OCI-LY1 (cell line): ENCODE measurements at regions not wholly inside any gene's neighbourhood (a gene's known extent, or its start where the extent isn't known, plus 50 kb on each side); places are given as distances from the start of the nearest gene placed in this dataset.

Experiments used
- H2AFZ ChIP-seq: fragments of 200-600 bp; sonication (generic), shearing (Covaris generic); 2 replicates; pipeline ENCODE4 v1.6.0; 2014; ENCODE audit warnings: antibody characterized with exemption, mild to moderate bottlenecking, low read length
- H3F3A ChIP-seq: fragments of 200-600 bp; sonication (generic), shearing (Covaris generic); 2 replicates; pipeline ENCODE4 v1.6.0; 2014; ENCODE audit warnings: mild to moderate bottlenecking, antibody characterized with exemption, low read length, moderate library complexity; ENCODE audit not compliant: insufficient read depth
- H3K27ac ChIP-seq: fragments of 200-600 bp; sonication (generic); 2 replicates; pipeline ENCODE4 v1.5.1; 2014; ENCODE audit warnings: low read length, mixed run types, mild to moderate bottlenecking, low read depth; ENCODE audit not compliant: poor library complexity, severe bottlenecking
- H3K27me3 ChIP-seq: fragments of 200-600 bp; sonication (generic); 2 replicates; pipeline ENCODE4 v1.6.0; 2014; ENCODE audit warnings: antibody characterized with exemption, mild to moderate bottlenecking, low read length, moderate library complexity; ENCODE audit not compliant: insufficient read depth
- H3K36me3 ChIP-seq: fragments of 200-600 bp; sonication (generic); 2 replicates; pipeline ENCODE4 v1.6.1; 2014; ENCODE audit warnings: mild to moderate bottlenecking, antibody characterized with exemption, low read length, moderate library complexity, mixed read lengths; ENCODE audit not compliant: insufficient read depth
- H3K4me1 ChIP-seq: fragments of 200-600 bp; sonication (generic); 2 replicates; pipeline ENCODE4 v1.5.1; 2014; ENCODE audit warnings: mild to moderate bottlenecking, low read length, moderate library complexity; ENCODE audit not compliant: insufficient read depth, severe bottlenecking
- H3K4me2 ChIP-seq: fragments of 200-600 bp; sonication (generic), shearing (Covaris generic); 2 replicates; pipeline ENCODE4 v1.6.1; 2014; ENCODE audit warnings: low read length
- H3K4me3 ChIP-seq: fragments of 200-600 bp; sonication (generic); 2 replicates; pipeline ENCODE4 v1.5.1; 2014; ENCODE audit warnings: low read length, low read depth, mild to moderate bottlenecking, mixed read lengths; ENCODE audit not compliant: poor library complexity, severe bottlenecking
- H3K79me2 ChIP-seq: fragments of 200-600 bp; shearing (Covaris generic); 2 replicates; pipeline ENCODE4 v1.6.1; 2016; ENCODE audit warnings: mixed run types, low read length, mixed read lengths; ENCODE audit not compliant: insufficient read depth
- H3K9ac ChIP-seq: fragments of 200-600 bp; sonication (generic), shearing (Covaris generic); 2 replicates; pipeline ENCODE4 v1.6.1; 2014; ENCODE audit warnings: mild to moderate bottlenecking, low read length, mixed read lengths
- H3K9me2 ChIP-seq: fragments of 200-600 bp; sonication (generic), shearing (Covaris generic); 2 replicates; pipeline ENCODE4 v1.6.1; 2014; ENCODE audit warnings: low read depth, mild to moderate bottlenecking, low read length, mixed read lengths
- H3K9me3 ChIP-seq: fragments of 200-600 bp; shearing (Covaris generic); 2 replicates; pipeline ENCODE4 v1.6.1; 2014; ENCODE audit warnings: low read length, mixed read lengths
- H4K20me1 ChIP-seq: fragments of 200-600 bp; sonication (generic), shearing (Covaris generic); 2 replicates; pipeline ENCODE4 v1.6.0; 2016; ENCODE audit warnings: mild to moderate bottlenecking, low read length; ENCODE audit not compliant: insufficient read depth
- EZH2 ChIP-seq: fragments of 200-600 bp; sonication (generic), shearing (Covaris generic); IDR thresholded peaks from 2 replicates; pipeline ENCODE4 v1.8.0; 2017; ENCODE audit warnings: borderline replicate concordance, mixed run types, mild to moderate bottlenecking, antibody characterized with exemption, low read length, moderate library complexity, mixed read lengths
- TF ChIP-seq, protein P1 (sequence below): fragments of 200-600 bp; sonication (generic), shearing (Covaris generic); IDR thresholded peaks from 2 replicates; pipeline ENCODE4 v1.5.1; 2017; ENCODE audit warnings: mild to moderate bottlenecking, antibody characterized with exemption, low read length, moderate library complexity, mixed read lengths

DNA sequence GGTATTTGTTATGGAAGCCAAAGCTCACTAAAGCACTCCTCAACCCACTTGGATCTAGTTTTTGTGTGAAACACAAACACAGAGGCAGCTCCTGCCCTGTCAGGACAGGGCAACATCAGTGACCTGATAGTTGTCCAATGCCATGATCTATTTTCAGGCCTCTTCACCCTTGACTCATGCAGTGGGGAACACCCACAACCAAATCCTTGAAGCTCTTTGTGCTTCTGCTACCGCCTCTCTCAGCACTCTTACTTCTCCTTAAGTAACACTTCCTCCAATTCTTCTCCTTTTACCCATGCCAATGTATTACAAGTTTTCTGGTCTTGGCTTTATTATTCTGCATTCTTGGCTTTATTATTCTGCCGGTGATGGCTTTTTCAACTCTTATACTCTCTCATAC lies 425.3 kb downstream of the INHBA start:
- Histone ChIP-seq H3K36me3 (no peaks in the 10 kb centered on the region), H3K27me3 (0 out of 2 replicates have a peak, but pooled peaks cover 2% of the 10 kb centered on the region), H3K9ac (no peak overlapping the region), H3K27ac (no peak overlapping the region), H3K9me3 (no peaks in the 10 kb centered on the region), H3K9me2 (no peaks in the 10 kb centered on the region), H4K20me1 (no peaks in the 10 kb centered on the region), H3K4me3 (no peak overlapping the region), H2AFZ (no peak overlapping the region), H3K4me2 (no peak overlapping the region), H3K4me1 (no peaks in the 10 kb centered on the region), H3K79me2 (no peaks in the 10 kb centered on the region), H3F3A (no peaks in the 10 kb centered on the region)
- TF ChIP-seq, protein P1, sequence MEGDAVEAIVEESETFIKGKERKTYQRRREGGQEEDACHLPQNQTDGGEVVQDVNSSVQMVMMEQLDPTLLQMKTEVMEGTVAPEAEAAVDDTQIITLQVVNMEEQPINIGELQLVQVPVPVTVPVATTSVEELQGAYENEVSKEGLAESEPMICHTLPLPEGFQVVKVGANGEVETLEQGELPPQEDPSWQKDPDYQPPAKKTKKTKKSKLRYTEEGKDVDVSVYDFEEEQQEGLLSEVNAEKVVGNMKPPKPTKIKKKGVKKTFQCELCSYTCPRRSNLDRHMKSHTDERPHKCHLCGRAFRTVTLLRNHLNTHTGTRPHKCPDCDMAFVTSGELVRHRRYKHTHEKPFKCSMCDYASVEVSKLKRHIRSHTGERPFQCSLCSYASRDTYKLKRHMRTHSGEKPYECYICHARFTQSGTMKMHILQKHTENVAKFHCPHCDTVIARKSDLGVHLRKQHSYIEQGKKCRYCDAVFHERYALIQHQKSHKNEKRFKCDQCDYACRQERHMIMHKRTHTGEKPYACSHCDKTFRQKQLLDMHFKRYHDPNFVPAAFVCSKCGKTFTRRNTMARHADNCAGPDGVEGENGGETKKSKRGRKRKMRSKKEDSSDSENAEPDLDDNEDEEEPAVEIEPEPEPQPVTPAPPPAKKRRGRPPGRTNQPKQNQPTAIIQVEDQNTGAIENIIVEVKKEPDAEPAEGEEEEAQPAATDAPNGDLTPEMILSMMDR, result no peak
- TF ChIP-seq EZH2, result no peak

DNA sequence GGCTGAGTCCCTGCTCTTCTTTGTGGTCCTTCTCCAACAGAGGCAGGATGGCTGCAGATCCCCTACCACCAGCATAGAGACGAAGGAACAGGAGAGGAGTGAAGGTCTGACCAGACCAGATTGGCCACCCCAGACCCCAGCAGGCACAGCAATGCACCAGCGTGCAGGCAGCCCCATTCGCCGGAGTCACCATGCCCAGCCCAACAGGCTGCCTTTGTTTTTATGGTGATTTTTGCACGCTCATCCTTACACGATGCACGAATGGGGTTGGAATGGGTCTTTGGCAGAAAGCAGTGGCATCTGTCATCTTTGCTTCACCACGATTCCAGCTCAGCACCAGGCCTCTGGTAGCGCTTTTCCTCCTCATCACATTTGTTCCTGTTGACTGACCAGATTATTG lies 427.6 kb downstream of the INHBA start:
- no peaks in the 10 kb centered on the region for H3K4me1 ChIP-seq
- H3K36me3 ChIP-seq, result no peaks in the 10 kb centered on the region
- H3K4me3 ChIP-seq, result no peak overlapping the region
- H4K20me1 ChIP-seq, result no peaks in the 10 kb centered on the region
- no peak overlapping the region for H2AFZ ChIP-seq
- no peak overlapping the region for H3K9ac ChIP-seq
- no peaks in the 10 kb centered on the region for H3K9me2 ChIP-seq
- no peak overlapping the region for H3K4me2 ChIP-seq
- no peaks in the 10 kb centered on the region for H3K79me2 ChIP-seq
- no peak overlapping the region for H3K27ac ChIP-seq
- 0 out of 2 replicates have a peak, but pooled peaks cover 4% of the 10 kb centered on the region for H3K27me3 ChIP-seq
- H3K9me3 ChIP-seq, result no peaks in the 10 kb centered on the region
- TF ChIP-seq EZH2, result no peak
- TF ChIP-seq, protein P1, result no peak
- no peaks in the 10 kb centered on the region for H3F3A ChIP-seq

DNA sequence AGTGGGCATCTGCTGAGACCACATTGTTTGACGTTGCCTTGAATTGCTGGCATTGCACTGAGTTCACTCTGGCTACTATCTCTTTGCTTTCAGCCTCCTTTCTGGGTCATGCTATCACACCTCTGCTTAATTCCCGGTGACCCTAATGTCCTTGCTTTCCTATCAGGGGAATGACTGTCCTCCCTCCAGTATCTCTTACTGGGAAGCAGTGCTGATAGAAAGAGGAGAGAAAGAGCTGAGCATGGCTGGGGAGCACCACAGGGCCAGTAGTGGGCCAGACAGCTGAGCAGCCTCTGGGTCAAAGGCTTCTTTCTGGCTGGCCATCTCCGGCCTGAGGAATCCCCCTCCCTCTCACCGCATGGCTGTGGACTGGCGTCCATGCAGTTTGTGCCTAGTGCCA lies 428.7 kb downstream of the INHBA start:
- no peak overlapping the region for H3K27ac ChIP-seq
- 0 out of 2 replicates have a peak, but pooled peaks cover 4% of the 10 kb centered on the region for H3K27me3 ChIP-seq
- H3K4me2 ChIP-seq, result no peak overlapping the region
- no peaks in the 10 kb centered on the region for H3K79me2 ChIP-seq
- H3K9me3 ChIP-seq, result no peaks in the 10 kb centered on the region
- H3F3A ChIP-seq, result no peaks in the 10 kb centered on the region
- no peaks in the 10 kb centered on the region for H3K4me1 ChIP-seq
- no peaks in the 10 kb centered on the region for H4K20me1 ChIP-seq
- H3K4me3 ChIP-seq, result no peak overlapping the region
- no peaks in the 10 kb centered on the region for H3K36me3 ChIP-seq
- no peak overlapping the region for H3K9ac ChIP-seq
- H3K9me2 ChIP-seq, result no peaks in the 10 kb centered on the region
- TF ChIP-seq, protein P1, result no peak
- TF ChIP-seq EZH2, result no peak
- H2AFZ ChIP-seq, result no peak overlapping the region
